ENCODE measurements at regions not wholly inside any gene's neighbourhood (a gene's known extent, or its start where the extent isn't known, plus 50 kb on each side); places are given as distances from the start of the nearest gene placed in this dataset.

DNA sequence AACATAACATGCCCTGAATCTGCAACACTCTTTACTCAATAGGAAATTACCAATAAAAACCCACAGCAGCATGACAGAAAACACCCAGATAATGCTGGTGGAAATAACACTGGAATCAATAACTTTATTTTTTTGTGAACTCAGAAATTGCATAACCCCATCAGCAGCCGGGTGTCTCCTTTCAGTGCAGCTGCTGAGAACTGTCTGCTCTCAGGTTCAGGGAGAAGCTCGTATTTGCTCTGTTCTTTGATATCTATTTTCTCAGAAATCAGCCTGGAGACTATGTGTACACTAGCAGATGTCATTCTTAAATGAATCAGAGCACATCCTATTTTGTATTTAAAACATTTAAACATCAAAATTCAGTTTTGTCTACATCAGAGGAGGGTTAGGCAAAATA is 506.0 kb downstream of the POM121L12 start:
- TF ChIP-seq, protein P1, sequence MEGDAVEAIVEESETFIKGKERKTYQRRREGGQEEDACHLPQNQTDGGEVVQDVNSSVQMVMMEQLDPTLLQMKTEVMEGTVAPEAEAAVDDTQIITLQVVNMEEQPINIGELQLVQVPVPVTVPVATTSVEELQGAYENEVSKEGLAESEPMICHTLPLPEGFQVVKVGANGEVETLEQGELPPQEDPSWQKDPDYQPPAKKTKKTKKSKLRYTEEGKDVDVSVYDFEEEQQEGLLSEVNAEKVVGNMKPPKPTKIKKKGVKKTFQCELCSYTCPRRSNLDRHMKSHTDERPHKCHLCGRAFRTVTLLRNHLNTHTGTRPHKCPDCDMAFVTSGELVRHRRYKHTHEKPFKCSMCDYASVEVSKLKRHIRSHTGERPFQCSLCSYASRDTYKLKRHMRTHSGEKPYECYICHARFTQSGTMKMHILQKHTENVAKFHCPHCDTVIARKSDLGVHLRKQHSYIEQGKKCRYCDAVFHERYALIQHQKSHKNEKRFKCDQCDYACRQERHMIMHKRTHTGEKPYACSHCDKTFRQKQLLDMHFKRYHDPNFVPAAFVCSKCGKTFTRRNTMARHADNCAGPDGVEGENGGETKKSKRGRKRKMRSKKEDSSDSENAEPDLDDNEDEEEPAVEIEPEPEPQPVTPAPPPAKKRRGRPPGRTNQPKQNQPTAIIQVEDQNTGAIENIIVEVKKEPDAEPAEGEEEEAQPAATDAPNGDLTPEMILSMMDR (IDR thresholded peaks at IDR 0.05): no peak
- TF ChIP-seq POLR2A (IDR thresholded peaks at IDR 0.05): no peak

Measured in breast epithelium (tissue), 3 donors.